HEK293T (cell line): ENCODE measurements at regions not wholly inside any gene's neighbourhood (a gene's known extent, or its start where the extent isn't known, plus 50 kb on each side); places are given as distances from the start of the nearest gene placed in this dataset.

ENCODE experiments used
- ARNT ChIP-seq: fragments of 450-650 bp; IDR thresholded peaks from 2 replicates; pipeline ENCODE4 v1.6.1; 2017; ENCODE audit warnings: mild to moderate bottlenecking
- BHLHE40 ChIP-seq: fragments of 450-650 bp; IDR thresholded peaks from 2 replicates; pipeline ENCODE4 v1.6.1; 2016; ENCODE audit warnings: mild to moderate bottlenecking, moderate library complexity, borderline replicate concordance
- CTBP1 ChIP-seq: fragments of 450-650 bp; IDR thresholded peaks from 2 replicates; pipeline ENCODE4 v1.6.1; 2016; ENCODE audit warnings: borderline replicate concordance
- ELF4 ChIP-seq: fragments of 450-650 bp; IDR thresholded peaks from 2 replicates; pipeline ENCODE4 v1.6.1; 2017; ENCODE audit warnings: antibody characterized with exemption
- FOXA1 ChIP-seq: fragments of 450-650 bp; IDR thresholded peaks from 2 replicates; pipeline ENCODE4 v1.6.1; 2016; ENCODE audit warnings: mild to moderate bottlenecking
- FOXK2 ChIP-seq: fragments of 450-650 bp; IDR thresholded peaks from 2 replicates; pipeline ENCODE4 v1.6.1; 2016; ENCODE audit warnings: mild to moderate bottlenecking
- FOXM1 ChIP-seq: fragments of 450-650 bp; IDR thresholded peaks from 2 replicates; pipeline ENCODE4 v1.6.1; 2017; ENCODE audit warnings: mild to moderate bottlenecking, borderline replicate concordance
- HDGF ChIP-seq: fragments of 450-650 bp; IDR thresholded peaks from 2 replicates; pipeline ENCODE4 v1.6.1; 2017; ENCODE audit warnings: antibody characterized with exemption, borderline replicate concordance
- LEF1 ChIP-seq: fragments of 450-650 bp; IDR thresholded peaks from 2 replicates; pipeline ENCODE4 v1.6.1; 2017; ENCODE audit warnings: mild to moderate bottlenecking, borderline replicate concordance
- NFRKB ChIP-seq: fragments of 450-650 bp; IDR thresholded peaks from 2 replicates; pipeline ENCODE4 v1.6.1; 2016; ENCODE audit warnings: mild to moderate bottlenecking, moderate library complexity
- SP1 ChIP-seq: fragments of 450-650 bp; IDR thresholded peaks from 2 replicates; pipeline ENCODE4 v1.6.1; 2017
- SUZ12 ChIP-seq: fragments of 450-650 bp; IDR thresholded peaks from 2 replicates; pipeline ENCODE4 v1.6.1; 2016; ENCODE audit warnings: mild to moderate bottlenecking
- TARDBP ChIP-seq: fragments of 450-650 bp; IDR thresholded peaks from 2 replicates; pipeline ENCODE4 v1.6.1; 2016

DNA sequence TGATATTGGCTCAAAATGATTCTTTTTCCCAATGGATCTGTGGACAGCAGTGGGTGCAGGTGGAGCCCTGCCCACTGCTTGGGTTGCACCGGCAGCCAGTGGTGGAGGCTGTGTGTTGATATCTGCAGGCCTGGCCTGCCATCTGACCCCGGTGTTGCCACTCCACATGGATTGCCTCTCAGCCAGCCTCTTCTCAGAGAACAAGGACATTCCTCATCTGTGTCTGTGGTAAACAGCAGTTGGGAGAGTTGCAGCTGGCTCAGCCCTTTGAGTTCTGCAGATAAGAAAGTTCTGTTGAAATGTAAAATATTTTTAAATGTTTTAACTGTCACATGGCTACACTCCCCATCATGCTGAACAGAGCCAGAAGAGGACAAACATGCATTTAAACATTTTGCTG is 374.9 kb upstream of the CELF2 start:
- TF ChIP-seq SP1 (no peak), BHLHE40 (no peak), FOXM1 (no peak), FOXK2 (no peak), ELF4 (no peak), ARNT (no peak), TARDBP (no peak), CTBP1 (no peak), HDGF (no peak), NFRKB (no peak), FOXA1 (no peak), SUZ12 (no peak), LEF1 (no peak)
